H1 (cell line): ENCODE measurements at regions not wholly inside any gene's neighbourhood (a gene's known extent, or its start where the extent isn't known, plus 50 kb on each side); places are given as distances from the start of the nearest gene placed in this dataset.

ENCODE experiments used
- CTCF ChIA-PET: fragments of 300-600 bp; sonication (Branson Sonifier 250); formaldehyde crosslinking; loops from one replicate; lab custom pipeline; 2021; ENCODE audit not compliant: partially characterized antibody; lab: Charles Lee
- POLR2A ChIA-PET: fragments of 300-600 bp; sonication (Branson Sonifier 250); formaldehyde crosslinking; loops from one replicate; lab custom pipeline; 2021; ENCODE audit warnings: inconsistent platforms; ENCODE audit not compliant: partially characterized antibody; lab: Charles Lee
- DNase-seq, 2 experiments: peaks; one replicate each; pipeline versions ENCODE4 v3.0.0 to v3.0.0-alpha.2; 2010 to 2022; ENCODE audit warnings: low spot score in 2 of 2, low read depth in 1 of 2, mixed read lengths in 1 of 2
- FAIRE-seq: peaks from 2 replicates; lab custom pipeline; 2011; peaks lifted over from hg19 to GRCh38; lab: Jason Lieb, UNC
- H2AFZ ChIP-seq: 2 replicates; pipeline ENCODE4 v1.8.1; 2012; ENCODE audit warnings: low read length, inconsistent platforms
- H2AK5ac ChIP-seq: 2 replicates; pipeline ENCODE4 v1.6.1; 2013; ENCODE audit warnings: low read depth, low read length
- H2BK120ac ChIP-seq: replicated peaks from 2 replicates; pipeline ENCODE3; 2013; ENCODE audit warnings: low read depth, low read length, inconsistent platforms
- H2BK12ac ChIP-seq: 2 replicates; pipeline ENCODE4 v1.6.1; 2013; ENCODE audit warnings: low read depth, low read length
- H2BK15ac ChIP-seq: 2 replicates; pipeline ENCODE4 v1.6.1; 2013; ENCODE audit warnings: low read length
- H2BK20ac ChIP-seq: 2 replicates; pipeline ENCODE4 v1.6.1; 2013; ENCODE audit warnings: low read length
- H2BK5ac ChIP-seq: 2 replicates; pipeline ENCODE4 v1.6.1; 2013; ENCODE audit warnings: low read depth, low read length
- H3K14ac ChIP-seq: 2 replicates; pipeline ENCODE4 v1.6.1; 2013; ENCODE audit warnings: inconsistent platforms; ENCODE audit not compliant: insufficient read length
- H3K18ac ChIP-seq: 2 replicates; pipeline ENCODE4 v1.6.1; 2013; ENCODE audit warnings: low read length; ENCODE audit errors: extremely low read depth
- H3K23ac ChIP-seq: 2 replicates; pipeline ENCODE4 v1.6.1; 2013; ENCODE audit warnings: inconsistent platforms; ENCODE audit not compliant: insufficient read length
- H3K23me2 ChIP-seq: 2 replicates; pipeline ENCODE4 v1.6.1; 2013; ENCODE audit warnings: low read depth, low read length
- H3K27ac ChIP-seq: 2 replicates; pipeline ENCODE4 v1.6.1; 2011; ENCODE audit warnings: low read depth, low read length, inconsistent platforms
- H3K27me3 ChIP-seq, 4 experiments: replicated peaks in 1 of 4; 1 replicate in 1 of 4; 2 replicates in 3 of 4; pipeline versions ENCODE4 v1.6.1 to v1.8.1; 2011 to 2013; ENCODE audit warnings: low read length in 3 of 4, mild to moderate bottlenecking in 3 of 4, inconsistent platforms in 2 of 4, mixed read lengths in 2 of 4, moderate library complexity in 1 of 4; ENCODE audit not compliant: control insufficient read depth in 3 of 4, insufficient read depth in 3 of 4; ENCODE audit errors: extremely low read depth in 1 of 4
- H3K36me3 ChIP-seq, 4 experiments: 2 replicates each; pipeline versions ENCODE4 v1.6.1 to v1.8.1; 2011 to 2013; ENCODE audit warnings: mild to moderate bottlenecking in 4 of 4, low read length in 3 of 4, moderate library complexity in 2 of 4, control low read depth in 1 of 4, inconsistent platforms in 1 of 4; ENCODE audit not compliant: insufficient read depth in 4 of 4, control insufficient read depth in 2 of 4
- H3K4ac ChIP-seq: replicated peaks from 2 replicates; pipeline ENCODE3; 2013; ENCODE audit warnings: low read length, low read depth, mixed read lengths, inconsistent platforms; ENCODE audit not compliant: insufficient read length
- H3K4me1 ChIP-seq, 4 experiments: replicated peaks in 1 of 4; 1 replicate in 1 of 4; 2 replicates in 3 of 4; pipeline versions ENCODE4 v1.6.1 to v1.8.1; 2011 to 2013; ENCODE audit warnings: low read length in 3 of 4, inconsistent platforms in 2 of 4, mixed read lengths in 1 of 4; ENCODE audit not compliant: insufficient read depth in 4 of 4, control insufficient read depth in 3 of 4
- H3K4me2 ChIP-seq, 2 experiments: 2 replicates each; pipeline versions ENCODE4 v1.6.1 to v1.8.1; 2011 to 2013; ENCODE audit warnings: low read depth in 2 of 2, low read length in 2 of 2, control low read depth in 1 of 2, inconsistent platforms in 1 of 2, mild to moderate bottlenecking in 1 of 2; ENCODE audit not compliant: insufficient read depth in 1 of 2
- H3K4me3 ChIP-seq, 4 experiments: fragments of 200-600, 300-600 bp in 1 of 4; sonication (generic), shearing (Covaris generic), sonication (Bioruptor Twin) in 1 of 4; 2 replicates each; pipeline versions ENCODE4 v1.5.1 to v1.8.1; 2011 to 2016; ENCODE audit warnings: low read length in 4 of 4, low read depth in 3 of 4, control low read depth in 2 of 4, inconsistent platforms in 2 of 4, mild to moderate bottlenecking in 2 of 4, mixed read lengths in 1 of 4, moderate library complexity in 1 of 4; ENCODE audit not compliant: insufficient read depth in 2 of 4; ENCODE audit errors: extremely low read depth in 1 of 4
- H3K56ac ChIP-seq: replicated peaks from 2 replicates; pipeline ENCODE3; 2013; ENCODE audit warnings: low read depth, mild to moderate bottlenecking, mixed read lengths, low read length, inconsistent platforms; ENCODE audit not compliant: insufficient read length
- H3K79me1 ChIP-seq: 2 replicates; pipeline ENCODE4 v1.6.1; 2013; ENCODE audit warnings: low read depth, low read length, control low read depth
- H3K79me2 ChIP-seq, 2 experiments: 2 replicates each; pipeline versions ENCODE4 v1.6.1 to v1.8.1; 2012 to 2013; ENCODE audit warnings: low read length in 2 of 2, mild to moderate bottlenecking in 2 of 2, inconsistent platforms in 1 of 2; ENCODE audit not compliant: insufficient read depth in 2 of 2, control insufficient read depth in 1 of 2
- H3K9ac ChIP-seq, 4 experiments: replicated peaks in 1 of 4; 1 replicate in 1 of 4; 2 replicates in 3 of 4; pipeline versions ENCODE4 v1.6.1 to v1.8.1; 2011 to 2013; ENCODE audit warnings: low read depth in 3 of 4, low read length in 3 of 4, control low read depth in 2 of 4, mild to moderate bottlenecking in 2 of 4, moderate library complexity in 2 of 4, inconsistent platforms in 1 of 4; ENCODE audit errors: extremely low read depth in 1 of 4
- H3K9me3 ChIP-seq, 2 experiments: 2 replicates each; pipeline versions ENCODE4 v1.6.1 to v1.8.1; 2012 to 2013; ENCODE audit warnings: mild to moderate bottlenecking in 2 of 2, moderate library complexity in 2 of 2, control low read depth in 1 of 2, inconsistent platforms in 1 of 2, low read depth in 1 of 2, low read length in 1 of 2, mixed read lengths in 1 of 2; ENCODE audit not compliant: insufficient read depth in 2 of 2
- H4K20me1 ChIP-seq, 2 experiments: replicated peaks in 1 of 2; 2 replicates each; pipeline versions ENCODE3 to v1.8.1; 2011 to 2013; ENCODE audit warnings: inconsistent platforms in 2 of 2, low read length in 2 of 2, mild to moderate bottlenecking in 1 of 2; ENCODE audit not compliant: insufficient read depth in 2 of 2, control insufficient read depth in 1 of 2
- H4K5ac ChIP-seq: 2 replicates; pipeline ENCODE4 v1.6.1; 2013; ENCODE audit warnings: low read length, low read depth, mixed read lengths, inconsistent platforms; ENCODE audit not compliant: insufficient read length
- H4K8ac ChIP-seq: 2 replicates; pipeline ENCODE4 v1.8.0; 2013; ENCODE audit warnings: mild to moderate bottlenecking, moderate library complexity, low read length, inconsistent platforms; ENCODE audit not compliant: insufficient read depth; ENCODE audit errors: extremely low read depth
- H4K91ac ChIP-seq: replicated peaks from 2 replicates; pipeline ENCODE3; 2013; ENCODE audit warnings: low read length, mixed read lengths, inconsistent platforms; ENCODE audit not compliant: insufficient read length
- CEBPB ChIP-seq: IDR thresholded peaks from 2 replicates; pipeline ENCODE4 v1.6.1; 2012; ENCODE audit warnings: low read depth, low read length
- CREB1 ChIP-seq: IDR thresholded peaks from 2 replicates; pipeline ENCODE4 v1.6.1; 2012; ENCODE audit warnings: inconsistent platforms
- CTCF ChIP-seq, 3 experiments: IDR thresholded peaks; 1 replicate in 2 of 3; 2 replicates in 1 of 3; pipeline versions ENCODE4 v1.5.1 to v1.6.1; 2011; ENCODE audit warnings: low read length in 3 of 3, mild to moderate bottlenecking in 3 of 3, inconsistent platforms in 2 of 3, low read depth in 1 of 3, moderate library complexity in 1 of 3; ENCODE audit not compliant: insufficient read depth in 1 of 3; ENCODE audit errors: control extremely low read depth in 1 of 3
- MAX ChIP-seq: IDR thresholded peaks from 2 replicates; pipeline ENCODE4 v1.6.1; 2012; ENCODE audit warnings: inconsistent platforms
- RFX5 ChIP-seq: IDR thresholded peaks from 2 replicates; pipeline ENCODE4 v1.6.1; 2011; ENCODE audit warnings: low read depth, low read length, improper control_type of control experiment, borderline replicate concordance
- SIN3A ChIP-seq, 2 experiments: IDR thresholded peaks in 1 of 2; conservative IDR thresholded peaks in 1 of 2; 2 replicates each; pipeline ENCODE4 v1.6.1; 2011 to 2012; ENCODE audit warnings: low read length in 2 of 2, improper control_type of control experiment in 1 of 2, low read depth in 1 of 2, mild to moderate bottlenecking in 1 of 2
- SIX5 ChIP-seq: IDR thresholded peaks from 2 replicates; pipeline ENCODE4 v1.6.1; 2011; ENCODE audit warnings: mild to moderate bottlenecking, low read depth, low read length
- SP4 ChIP-seq: IDR thresholded peaks from 2 replicates; pipeline ENCODE4 v1.6.1; 2012; ENCODE audit warnings: low read length, inconsistent platforms
- SRF ChIP-seq: IDR thresholded peaks from 2 replicates; pipeline ENCODE4 v1.6.1; 2011; ENCODE audit warnings: mild to moderate bottlenecking, low read depth, low read length, moderate library complexity

- no peak overlapping the region for H3K14ac ChIP-seq
- no peak overlapping the region for H4K91ac ChIP-seq
- no peak overlapping the region for H2BK12ac ChIP-seq
- H2BK120ac ChIP-seq: no peak overlapping the region
- H3K9me3 ChIP-seq: no peaks in the 10 kb centered on the region
- H4K5ac ChIP-seq: no peak overlapping the region
- H2BK15ac ChIP-seq: no peak overlapping the region
- POLR2A ChIA-PET: no interaction called here
- no peak overlapping the region for H2AFZ ChIP-seq
- no peaks in the 10 kb centered on the region for H3K27me3 ChIP-seq
- H3K36me3 ChIP-seq: no peaks in the 10 kb centered on the region
- no peak overlapping the region for H2AK5ac ChIP-seq
- no peak overlapping the region for H3K4me3 ChIP-seq
- H3K23ac ChIP-seq: no peak overlapping the region
- no peaks in the 10 kb centered on the region; the same call in 1 of the 2 replicates for H3K23me2 ChIP-seq
- H3K27ac ChIP-seq: no peak overlapping the region
- H2BK5ac ChIP-seq: no peak overlapping the region
- no peak for DNase-seq
- no peak overlapping the region for H4K8ac ChIP-seq
- H3K9ac ChIP-seq: no peak overlapping the region
- FAIRE-seq: no peak
- H3K4ac ChIP-seq: no peak overlapping the region
- no peaks in the 10 kb centered on the region for H3K79me2 ChIP-seq
- no peaks in the 10 kb centered on the region for H3K4me1 ChIP-seq
- no peak overlapping the region for H3K18ac ChIP-seq
- no peak overlapping the region for H3K56ac ChIP-seq
- no peaks in the 10 kb centered on the region for H4K20me1 ChIP-seq
- no peaks in the 10 kb centered on the region for H3K79me1 ChIP-seq
- no peak overlapping the region for H3K4me2 ChIP-seq
- H2BK20ac ChIP-seq: no peak overlapping the region
- CTCF ChIA-PET: no interaction called here
- TF ChIP-seq RFX5 (no peak), SRF (no peak), SIN3A (conservative IDR thresholded peaks at IDR 0.05 in 1 of 2, IDR thresholded peaks at IDR 0.05 in 1 of 2; ENCODE audit: low read depth in 1 of 2, low read length in 2 of 2) (no peak), CREB1 (no peak), SIX5 (no peak), MAX (no peak), CEBPB (no peak), SP4 (no peak), CTCF (IDR thresholded peaks at IDR 0.05; ENCODE audit: control extremely low read depth in 1 of 3, insufficient read depth in 1 of 3, low read depth in 1 of 3, low read length in 3 of 3) (no peak)
Measured at GRCh38 chr2:83916559-83916958, 542.5 kb downstream of the SUCLG1 start.
